GM19372 (cell line): ENCODE measurements at regions not wholly inside any gene's neighbourhood (a gene's known extent, or its start where the extent isn't known, plus 50 kb on each side); places are given as distances from the start of the nearest gene placed in this dataset.
"Not testable (repeated sequence)": the region's sequence is repeated elsewhere in the genome, so short reads cannot be mapped to it uniquely, and the experiment has no call there.

Experiments
- ATAC-seq: cut with Tn5 transposase; IDR thresholded peaks from one replicate; pipeline ENCODE4 v1.9.1; 2021; ENCODE audit warnings: mild to moderate bottlenecking, low read depth, moderate library complexity; ENCODE audit not compliant: unreplicated experiment

GRCh38 chr5:152184266-152184665 lies 220.8 kb downstream of the NMUR2 start:
- no peak for ATAC-seq

DNA sequence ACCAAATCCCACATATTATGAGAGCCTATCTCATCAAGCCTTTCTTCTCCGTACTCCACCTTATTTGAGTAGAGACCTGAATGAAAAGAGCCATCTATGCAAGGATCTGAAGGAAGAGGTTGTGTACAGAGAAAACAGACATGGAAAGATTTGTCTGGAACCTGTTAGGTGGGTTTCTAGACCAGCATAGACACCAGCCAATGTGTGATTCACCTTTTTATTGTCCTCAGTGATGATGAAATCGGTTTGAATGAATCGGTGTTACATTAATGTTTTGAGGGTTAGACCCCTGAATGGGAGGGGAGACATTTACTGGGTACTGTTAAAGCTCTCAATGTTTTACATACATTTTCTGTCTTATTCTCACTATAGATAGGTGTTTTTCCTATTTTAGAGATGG lies 223.6 kb downstream of the NMUR2 start:
- no peak for ATAC-seq

DNA sequence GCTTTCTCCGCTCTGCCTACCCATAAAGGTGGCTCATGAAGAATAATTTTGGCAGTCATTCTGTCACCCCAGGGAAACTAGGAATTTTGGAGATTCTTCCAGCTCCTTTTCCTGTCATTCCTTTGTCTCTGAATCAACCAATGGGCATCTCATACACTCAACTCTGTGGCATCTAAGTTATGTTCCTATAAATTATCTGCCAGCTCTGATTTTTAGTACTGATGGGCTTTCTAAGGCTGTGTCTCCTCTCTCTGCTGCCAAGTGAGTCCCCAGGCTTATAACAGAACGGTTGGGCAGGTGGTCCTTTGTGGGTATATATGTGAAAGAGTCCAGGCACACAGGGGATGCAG lies 226.8 kb downstream of the NMUR2 start:
- no peak for ATAC-seq

GRCh38 chr5:152177626-152178349 lies 227.3 kb downstream of the NMUR2 start:
- no peak for ATAC-seq

- ATAC-seq: no peak
Measured at GRCh38 chr5:152171888-152172287, 233.2 kb downstream of the NMUR2 start.

DNA sequence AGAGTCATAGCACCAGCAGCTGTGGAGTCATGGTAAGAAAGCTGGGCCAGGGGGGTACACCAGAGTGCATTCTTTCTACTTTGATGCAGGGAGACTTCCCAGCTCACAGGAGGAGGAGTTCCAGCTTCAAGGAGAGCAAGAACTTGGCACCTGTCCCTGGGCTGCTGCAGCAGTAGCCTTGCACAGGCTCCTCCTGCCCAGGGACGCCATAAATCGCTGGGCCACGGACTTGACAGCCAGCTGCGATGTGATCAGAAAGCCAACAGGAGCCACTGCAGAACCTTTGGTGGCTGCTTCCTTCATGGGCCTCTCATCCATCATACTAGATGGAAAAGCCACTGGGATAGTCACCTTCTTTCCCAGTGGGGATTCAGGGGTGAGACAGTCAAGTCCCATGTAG lies 234.7 kb downstream of the NMUR2 start:
- no peak for ATAC-seq

GRCh38 chr5:152164860-152165259 lies 240.2 kb upstream of the GLRA1 start:
- no peak for ATAC-seq

DNA sequence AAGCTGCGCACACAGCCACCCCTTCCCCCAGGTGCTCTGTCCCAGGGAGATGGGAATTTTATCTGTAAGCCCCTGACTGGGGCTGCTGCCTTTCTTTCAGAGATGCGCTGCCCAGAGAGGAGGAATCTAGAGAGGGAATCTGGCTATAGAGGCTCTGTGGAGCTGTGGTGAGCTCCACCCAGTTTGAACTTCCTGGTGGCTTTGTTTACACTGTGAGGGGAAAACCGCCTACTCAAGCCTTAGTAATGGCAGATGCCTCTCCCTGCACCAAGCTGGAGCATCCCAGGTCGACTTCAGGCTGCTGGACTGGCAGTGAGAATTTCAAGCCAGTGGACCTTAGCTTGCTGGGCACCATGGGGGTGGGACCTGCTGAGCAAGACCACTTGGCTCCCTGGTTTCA lies 235.2 kb upstream of the GLRA1 start:
- not testable (repeated sequence) for ATAC-seq

- not testable (repeated sequence) for ATAC-seq
Measured at GRCh38 chr5:152154452-152154851, 229.8 kb upstream of the GLRA1 start.

DNA sequence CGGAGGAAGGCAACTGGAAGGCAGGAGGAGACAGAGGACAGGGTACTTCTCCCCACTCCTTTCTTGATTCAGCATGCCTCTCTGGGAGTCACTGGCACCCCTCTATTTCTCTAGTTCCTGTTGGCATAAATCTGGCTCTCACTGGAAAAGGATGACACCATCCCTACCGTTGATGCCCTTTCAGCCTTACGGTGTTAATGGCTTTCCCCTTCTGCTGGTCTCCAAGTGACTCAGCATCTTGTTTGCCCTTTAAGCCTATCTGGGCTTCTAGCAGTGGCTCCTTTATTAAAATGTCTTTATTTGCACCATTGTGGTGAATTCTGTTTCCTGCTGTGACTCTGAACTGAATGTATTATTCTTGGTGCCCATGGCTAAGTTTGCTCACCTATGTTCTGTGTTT lies 227.3 kb upstream of the GLRA1 start:
- ATAC-seq: no peak

DNA sequence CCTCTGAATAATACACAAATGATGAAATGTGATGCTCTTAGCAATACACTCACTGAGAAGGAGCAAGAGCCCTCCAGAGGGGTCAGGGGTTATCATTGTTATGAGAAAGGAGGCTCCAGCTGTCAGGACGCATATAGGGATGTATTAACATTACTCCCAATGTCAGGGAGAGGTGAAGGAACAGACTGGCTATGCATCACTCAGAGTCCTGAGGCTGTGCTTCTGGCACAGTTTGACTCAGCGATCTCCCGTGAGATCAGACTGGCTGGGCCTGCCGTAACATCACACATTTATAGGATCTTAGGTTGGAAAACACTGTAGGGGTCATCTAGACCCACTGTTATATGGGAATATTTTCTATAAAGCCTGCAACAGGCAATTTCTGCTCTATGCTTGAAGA lies 226.5 kb upstream of the GLRA1 start:
- ATAC-seq: no peak

GRCh38 chr5:152147286-152147685 lies 222.6 kb upstream of the GLRA1 start:
- ATAC-seq: no peak

DNA sequence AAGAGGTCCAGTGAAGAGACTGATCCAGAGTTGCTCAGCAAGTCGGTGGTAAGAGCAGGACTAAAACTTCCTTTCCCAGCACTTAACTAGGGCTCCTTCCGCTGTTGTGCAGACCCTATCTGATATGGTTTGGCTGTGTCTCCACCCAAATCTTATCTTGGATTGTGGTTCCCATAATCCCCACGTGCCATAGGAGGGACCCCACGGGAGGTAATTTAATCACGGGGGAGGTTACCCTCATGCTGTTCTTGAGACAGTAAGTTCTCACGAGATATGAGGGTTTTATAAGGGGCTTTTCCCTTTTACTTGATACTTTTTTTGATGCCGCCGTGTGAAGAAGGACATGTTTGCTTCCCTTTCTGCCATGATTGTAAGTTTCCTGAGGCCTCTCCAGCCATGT lies 221.9 kb upstream of the GLRA1 start:
- no peak for ATAC-seq

GRCh38 chr5:152144556-152144955 lies 219.9 kb upstream of the GLRA1 start:
- ATAC-seq: no peak

DNA sequence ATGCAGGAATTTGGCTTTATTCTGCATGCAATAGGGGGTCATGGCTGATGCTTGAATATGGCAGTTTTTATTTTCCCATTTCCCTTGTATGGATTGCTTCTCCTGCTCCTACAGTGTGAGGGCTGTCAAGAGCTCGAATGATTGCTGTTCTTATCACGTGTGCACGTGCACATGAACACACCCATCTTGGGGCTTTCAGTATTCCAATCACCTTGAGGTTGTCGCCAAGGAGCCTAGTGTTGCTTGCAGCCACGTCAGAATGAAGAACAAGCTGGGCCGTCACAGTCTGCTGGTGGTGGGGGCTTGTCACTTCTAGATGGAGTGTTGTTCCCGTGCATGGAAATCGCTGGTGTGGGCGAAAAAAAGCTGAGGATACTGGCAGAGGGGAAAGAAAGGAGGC lies 219.4 kb upstream of the GLRA1 start:
- no peak for ATAC-seq

DNA sequence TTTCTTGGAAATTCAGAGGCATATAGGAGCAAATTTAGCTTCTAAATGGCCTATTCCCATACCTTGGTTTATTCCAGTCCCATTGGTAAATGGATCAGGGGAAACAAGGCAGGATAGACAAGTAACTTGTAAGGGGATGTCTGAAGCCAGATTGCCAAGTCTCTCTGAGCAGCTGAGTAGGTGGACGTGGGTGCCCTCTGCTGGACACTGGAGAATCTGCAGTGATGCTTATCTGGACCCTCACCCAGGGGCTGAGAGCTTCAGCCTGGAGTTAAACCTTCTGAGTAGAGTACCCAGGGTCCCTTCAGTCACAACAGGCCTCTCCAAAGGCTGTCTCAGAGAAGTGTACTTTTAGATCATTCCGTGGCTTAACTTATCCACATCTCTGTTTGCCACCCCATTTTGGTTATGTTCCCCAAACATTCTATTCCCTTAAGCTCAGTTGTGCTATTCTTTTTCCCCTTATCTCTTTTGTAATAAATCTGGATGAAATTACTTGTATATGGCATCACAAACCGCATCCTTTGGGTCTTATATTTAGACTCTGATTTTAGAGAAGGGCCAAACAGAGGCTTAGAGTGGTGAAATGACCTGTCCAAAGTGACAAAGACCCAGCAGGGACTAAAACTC lies 218.3 kb upstream of the GLRA1 start:
- ATAC-seq: peak; percentile 92

GRCh38 chr5:152140347-152140746 lies 215.7 kb upstream of the GLRA1 start:
- no peak for ATAC-seq

DNA sequence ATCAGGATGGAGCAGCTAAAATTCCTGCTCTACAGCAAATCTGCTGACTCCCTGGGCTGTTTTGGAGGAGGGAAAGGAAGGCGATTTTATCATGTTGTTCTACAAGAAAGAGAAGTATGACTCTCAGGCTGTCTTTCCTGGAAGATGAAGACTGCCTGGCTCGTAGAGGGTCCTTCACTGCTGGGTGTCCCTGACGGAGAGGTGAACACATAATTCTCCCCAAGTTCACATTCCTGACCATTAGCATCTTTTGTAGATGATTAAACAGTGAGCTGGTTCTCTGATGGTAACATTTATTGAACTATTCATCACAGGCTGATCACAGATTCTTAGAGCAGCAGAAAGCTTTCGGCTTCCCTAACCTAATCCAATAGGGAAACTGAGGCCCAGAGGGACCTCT lies 212.4 kb upstream of the GLRA1 start:
- ATAC-seq: no peak

DNA sequence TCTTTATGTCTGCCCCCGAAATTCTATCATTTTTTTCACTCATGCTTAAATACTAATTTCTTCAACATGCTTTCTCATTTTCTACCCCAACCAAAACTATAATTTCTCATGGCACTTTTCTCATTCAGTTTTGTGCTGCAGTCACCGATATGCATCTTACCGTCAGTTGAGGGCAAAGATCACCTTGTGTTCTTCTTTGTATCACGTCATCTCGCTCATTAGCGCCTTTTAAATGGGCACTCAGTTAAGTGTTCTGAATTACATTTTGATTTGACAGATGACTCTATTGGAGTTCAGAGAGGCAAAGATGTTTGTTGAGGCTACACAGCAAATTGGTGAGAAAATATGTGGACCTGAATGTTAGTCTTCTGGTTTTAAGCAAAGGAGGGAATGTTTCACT lies 211.7 kb upstream of the GLRA1 start:
- ATAC-seq: no peak

DNA sequence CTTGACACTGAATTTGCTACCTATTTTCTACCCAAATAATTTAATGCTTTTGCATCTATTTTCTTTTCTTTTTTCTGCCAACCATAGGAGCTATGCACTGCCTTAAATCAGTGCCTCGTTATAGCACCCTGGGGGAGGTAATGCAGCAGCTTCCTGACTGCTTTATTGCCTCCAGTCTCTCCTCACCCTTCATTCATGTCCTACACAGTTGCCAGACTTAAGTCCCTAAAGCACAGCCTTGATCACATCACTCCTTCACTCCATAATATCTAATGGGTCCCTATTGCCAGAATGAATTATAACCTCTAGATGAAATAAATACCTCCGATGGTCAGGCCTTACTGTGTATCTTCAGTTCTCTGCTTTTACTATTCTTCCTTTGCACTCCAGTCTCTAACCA lies 211.2 kb upstream of the GLRA1 start:
- ATAC-seq: no peak

- no peak for ATAC-seq
Measured at GRCh38 chr5:152125661-152126205, 201.1 kb upstream of the GLRA1 start.

DNA sequence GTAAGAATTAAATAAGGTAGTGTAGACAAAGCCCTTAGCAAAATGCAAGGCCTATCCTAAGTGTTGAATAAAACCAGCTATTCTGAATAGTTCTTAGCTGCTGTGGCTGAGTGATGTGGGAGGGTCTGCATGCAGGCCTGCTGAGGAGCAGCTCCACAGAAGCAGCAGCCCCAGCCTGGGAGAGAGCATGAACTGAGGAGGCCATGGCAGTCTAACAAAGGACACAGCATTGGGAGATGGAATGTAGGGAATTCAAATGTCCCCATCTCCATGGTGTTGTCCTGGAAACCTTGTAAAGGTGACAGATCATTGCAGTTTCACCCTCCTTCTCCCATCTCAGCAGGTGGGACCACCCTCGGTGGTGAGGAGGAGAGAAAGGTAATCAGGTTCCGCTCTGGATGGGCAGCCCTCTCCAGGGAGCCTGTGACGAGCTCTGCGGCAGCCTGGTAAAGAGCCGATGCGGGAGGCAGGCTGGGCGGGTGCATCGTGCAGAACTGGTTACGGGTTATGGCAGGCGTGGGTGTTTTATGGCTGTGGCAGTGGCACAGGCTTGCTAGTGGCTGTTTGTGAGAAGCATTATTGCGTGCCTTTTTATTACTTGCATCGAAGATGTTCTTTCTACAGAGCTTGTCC lies 199.9 kb upstream of the GLRA1 start:
- no peak for ATAC-seq
